BLaER1 treated with 17β-estradiol and CSF1 and Interleukin-3, amounts not matched to agents 10 nM and 100 nM (cell line): ENCODE measurements at regions not wholly inside any gene's neighbourhood (a gene's known extent, or its start where the extent isn't known, plus 50 kb on each side); places are given as distances from the start of the nearest gene placed in this dataset.

Experiments used
- H3K27ac ChIP-seq, 11 experiments: shearing (Covaris generic); formaldehyde crosslinking; 2 replicates each; pipeline ENCODE4 v1.8.1; 2022
- H3K27me3 ChIP-seq, 11 experiments: shearing (Covaris generic); formaldehyde crosslinking; 2 replicates each; pipeline ENCODE4 v1.8.1; 2022
- H3K36me3 ChIP-seq, 11 experiments: shearing (Covaris generic); formaldehyde crosslinking; 2 replicates each; pipeline ENCODE4 v1.8.1; 2022
- H3K4me1 ChIP-seq, 10 experiments: shearing (Covaris generic); formaldehyde crosslinking; 2 replicates each; pipeline ENCODE4 v1.8.1; 2022
- H3K4me2 ChIP-seq, 11 experiments: shearing (Covaris generic); formaldehyde crosslinking; 2 replicates each; pipeline ENCODE4 v1.8.1; 2022
- H3K4me3 ChIP-seq, 10 experiments: shearing (Covaris generic); formaldehyde crosslinking; 2 replicates each; pipeline ENCODE4 v1.8.1; 2022
- H3K9ac ChIP-seq, 11 experiments: shearing (Covaris generic); formaldehyde crosslinking; 2 replicates each; pipeline ENCODE4 v1.8.1; 2022
- H3K9me3 ChIP-seq, 11 experiments: shearing (Covaris generic); formaldehyde crosslinking; replicated peaks in 1 of 11; 2 replicates each; pipeline ENCODE4 v1.8.1; 2022
- H4K20me1 ChIP-seq, 11 experiments: shearing (Covaris generic); formaldehyde crosslinking; 2 replicates each; pipeline ENCODE4 v1.8.1; 2022
- Cebpa-rat ChIP-seq, 11 experiments: shearing (Covaris generic); IDR thresholded peaks; 2 replicates each; pipeline ENCODE4 v1.8.1; 2022

DNA sequence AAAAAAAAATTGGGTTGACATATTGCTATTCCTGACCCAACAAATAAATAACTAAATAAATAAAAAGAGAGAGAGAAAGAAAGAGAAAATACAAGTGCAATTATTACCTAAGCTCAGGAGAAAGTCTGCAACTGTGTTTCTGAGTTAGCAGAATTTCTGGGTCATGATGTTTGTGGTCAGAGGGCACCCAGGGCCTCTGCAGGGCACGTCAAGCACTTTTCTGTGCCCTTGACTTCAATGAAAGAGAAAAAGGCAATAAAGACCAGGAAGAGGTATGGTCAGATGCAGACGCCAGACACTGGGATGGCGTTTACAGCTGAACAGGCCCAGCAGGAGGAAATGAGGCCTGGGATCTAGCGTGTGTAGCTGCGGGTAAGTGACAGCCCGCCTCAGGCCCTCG is 160.9 kb upstream of the GDF10 start:
- Histone ChIP-seq H3K27me3 (no peaks in the 10 kb centered on the region), H3K9ac (no peak overlapping the region), H3K4me1 (peaks cover 0 to 5% (median 3%) of the 10 kb centered on the region in 10 experiments; a peak in 14 of 20 replicates), H3K9me3 (peaks cover 0 to 12% (median 0%) of the 10 kb centered on the region in 11 experiments; a peak in 8 of 22 replicates), H3K4me3 (no peak overlapping the region), H3K4me2 (no peak overlapping the region), H3K36me3 (no peaks in the 10 kb centered on the region), H3K27ac (no peak overlapping the region), H4K20me1 (no peaks in the 10 kb centered on the region)
- no peak for TF ChIP-seq Cebpa-rat (IDR thresholded peaks at IDR 0.05)

DNA sequence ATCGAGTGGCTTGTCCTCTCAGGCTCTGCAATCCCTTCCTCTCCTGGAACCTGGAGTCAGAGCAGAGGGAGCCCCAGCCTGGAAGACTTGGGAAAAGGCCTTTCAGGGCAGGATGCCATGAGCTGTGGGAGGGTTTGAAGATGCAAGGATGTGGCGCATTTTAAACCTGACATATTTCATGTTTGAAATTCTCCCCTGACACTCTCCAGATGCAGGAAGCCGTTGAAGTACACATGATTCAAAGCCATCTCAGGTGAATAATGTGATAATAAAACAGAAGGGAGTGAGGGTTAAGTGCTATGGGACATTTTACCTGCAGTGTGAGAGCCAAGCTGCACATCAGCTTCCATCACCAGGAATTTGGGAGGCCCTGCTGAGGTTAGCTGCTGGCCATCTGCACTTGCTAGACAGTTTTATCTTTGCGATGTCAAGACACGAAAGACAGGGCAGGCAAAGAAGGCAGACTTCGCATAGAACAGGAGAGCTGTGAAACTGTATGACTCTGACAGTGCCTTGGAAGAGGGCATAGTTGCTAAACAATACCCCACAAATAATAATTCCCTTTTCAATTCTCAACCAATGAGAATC is 159.1 kb upstream of the GDF10 start:
- no peaks in the 10 kb centered on the region for H3K27me3 ChIP-seq
- TF ChIP-seq Cebpa-rat (IDR thresholded peaks at IDR 0.05): no peak
- H3K4me1 ChIP-seq: no peaks in the 10 kb centered on the region
- H3K9me3 ChIP-seq: peaks cover 0 to 12% (median 0%) of the 10 kb centered on the region in 11 experiments; a peak in 8 of 22 replicates
- no peaks in the 10 kb centered on the region for H3K36me3 ChIP-seq
- no peak overlapping the region for H3K4me3 ChIP-seq
- H3K27ac ChIP-seq: no peak overlapping the region
- no peak overlapping the region for H3K9ac ChIP-seq
- no peak overlapping the region for H3K4me2 ChIP-seq
- H4K20me1 ChIP-seq: no peaks in the 10 kb centered on the region

DNA sequence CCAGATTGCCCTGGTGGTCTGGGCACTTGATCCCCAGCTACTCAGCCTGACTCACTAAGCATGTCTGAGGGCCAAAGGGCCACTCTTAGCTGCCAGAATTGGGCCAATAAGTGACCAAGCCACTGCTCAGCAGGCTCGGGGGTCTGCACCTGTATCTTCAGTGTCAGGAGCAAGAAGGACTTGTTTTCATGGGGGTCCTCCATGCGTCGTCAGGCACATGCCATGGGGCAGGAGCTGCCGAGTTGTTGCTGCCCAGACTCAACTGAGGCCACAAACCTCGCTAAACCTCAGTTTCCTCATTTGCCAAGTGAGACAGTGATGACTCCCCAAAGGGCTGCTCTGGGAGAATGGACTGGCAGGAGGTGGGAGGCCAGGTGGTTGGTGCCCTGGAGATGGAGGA is 158.6 kb upstream of the GDF10 start:
- no peak for TF ChIP-seq Cebpa-rat (IDR thresholded peaks at IDR 0.05)
- no peak overlapping the region for H3K4me2 ChIP-seq
- no peak overlapping the region for H3K27ac ChIP-seq
- H3K36me3 ChIP-seq: no peaks in the 10 kb centered on the region
- 0 out of 20 replicates have a peak, but pooled peaks cover 0 to under 1% (median 0%) of the 10 kb centered on the region in 10 experiments for H3K4me1 ChIP-seq
- H3K27me3 ChIP-seq: no peaks in the 10 kb centered on the region
- H3K9me3 ChIP-seq: peaks cover 0 to 12% (median 0%) of the 10 kb centered on the region in 11 experiments; a peak in 8 of 22 replicates
- H4K20me1 ChIP-seq: no peaks in the 10 kb centered on the region
- no peak overlapping the region for H3K9ac ChIP-seq
- no peak overlapping the region for H3K4me3 ChIP-seq

- no peak overlapping the region for H3K4me2 ChIP-seq
- no peaks in the 10 kb centered on the region for H4K20me1 ChIP-seq
- no peaks in the 10 kb centered on the region for H3K36me3 ChIP-seq
- TF ChIP-seq Cebpa-rat (IDR thresholded peaks at IDR 0.05): no peak
- H3K9ac ChIP-seq: no peak overlapping the region
- no peak overlapping the region for H3K27ac ChIP-seq
- 0 out of 20 replicates have a peak, but pooled peaks cover 0 to 3% (median 0%) of the 10 kb centered on the region in 10 experiments for H3K4me1 ChIP-seq
- peaks cover 0 to 17% (median 0%) of the 10 kb centered on the region in 11 experiments; a peak in 8 of 22 replicates for H3K9me3 ChIP-seq
- H3K4me3 ChIP-seq: no peak overlapping the region
- no peaks in the 10 kb centered on the region for H3K27me3 ChIP-seq
Observed at GRCh38 chr10:47143072-47143471, 156.9 kb upstream of the GDF10 start.

- Histone ChIP-seq H3K9ac (no peak overlapping the region), H4K20me1 (no peaks in the 10 kb centered on the region), H3K27me3 (no peaks in the 10 kb centered on the region), H3K9me3 (peaks cover 0 to 17% (median 0%) of the 10 kb centered on the region in 11 experiments; a peak in 8 of 22 replicates), H3K4me1 (0 out of 20 replicates have a peak, but pooled peaks cover 0 to 3% (median 0%) of the 10 kb centered on the region in 10 experiments), H3K36me3 (no peaks in the 10 kb centered on the region), H3K4me3 (no peak overlapping the region), H3K27ac (no peak overlapping the region), H3K4me2 (no peak overlapping the region)
- TF ChIP-seq Cebpa-rat (IDR thresholded peaks at IDR 0.05): no peak
Observed at GRCh38 chr10:47143473-47143872, 156.5 kb upstream of the GDF10 start.

DNA sequence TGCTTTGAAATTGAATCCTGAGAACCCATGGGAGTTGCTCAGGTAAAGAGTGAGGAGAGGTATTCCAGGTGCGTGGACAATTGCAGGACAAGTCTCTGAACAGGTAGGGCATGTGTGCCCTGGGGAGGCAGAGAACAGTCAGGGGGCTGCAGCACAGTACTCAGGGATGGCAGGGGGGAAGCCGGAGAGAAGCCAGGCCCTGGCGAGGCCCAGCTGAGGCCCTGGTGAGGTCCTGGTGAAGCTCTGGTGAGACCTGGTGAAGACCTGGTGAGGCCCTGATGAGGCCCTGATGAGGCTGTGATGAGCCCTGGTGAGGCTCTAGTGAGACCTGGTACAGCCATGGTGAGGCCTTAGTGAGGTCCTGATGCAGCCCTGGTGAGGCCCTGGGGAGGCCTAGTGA is 155.5 kb upstream of the GDF10 start:
- H3K4me1 ChIP-seq: 0 out of 20 replicates have a peak, but pooled peaks cover 0 to 3% (median 0%) of the 10 kb centered on the region in 10 experiments
- no peaks in the 10 kb centered on the region for H3K27me3 ChIP-seq
- H3K27ac ChIP-seq: no peak overlapping the region
- no peaks in the 10 kb centered on the region for H3K36me3 ChIP-seq
- H3K4me2 ChIP-seq: no peak overlapping the region
- H3K9me3 ChIP-seq: peaks cover 0 to 15% (median 0%) of the 10 kb centered on the region in 11 experiments; a peak in 8 of 22 replicates
- H4K20me1 ChIP-seq: no peaks in the 10 kb centered on the region
- H3K9ac ChIP-seq: no peak overlapping the region
- no peak overlapping the region for H3K4me3 ChIP-seq
- TF ChIP-seq Cebpa-rat (IDR thresholded peaks at IDR 0.05): no peak

- no peak overlapping the region for H3K4me3 ChIP-seq
- no peak overlapping the region for H3K27ac ChIP-seq
- H3K36me3 ChIP-seq: no peaks in the 10 kb centered on the region
- no peak for TF ChIP-seq Cebpa-rat (IDR thresholded peaks at IDR 0.05)
- no peak overlapping the region for H3K9ac ChIP-seq
- H3K4me1 ChIP-seq: 0 out of 20 replicates have a peak, but pooled peaks cover 0 to 3% (median 0%) of the 10 kb centered on the region in 10 experiments
- peaks cover 0 to 7% (median 0%) of the 10 kb centered on the region in 11 experiments; a peak in 2 of 22 replicates for H3K9me3 ChIP-seq
- H3K27me3 ChIP-seq: no peaks in the 10 kb centered on the region
- H4K20me1 ChIP-seq: no peaks in the 10 kb centered on the region
- H3K4me2 ChIP-seq: no peak overlapping the region
Observed at GRCh38 chr10:47145290-47145934, 154.6 kb upstream of the GDF10 start.

DNA sequence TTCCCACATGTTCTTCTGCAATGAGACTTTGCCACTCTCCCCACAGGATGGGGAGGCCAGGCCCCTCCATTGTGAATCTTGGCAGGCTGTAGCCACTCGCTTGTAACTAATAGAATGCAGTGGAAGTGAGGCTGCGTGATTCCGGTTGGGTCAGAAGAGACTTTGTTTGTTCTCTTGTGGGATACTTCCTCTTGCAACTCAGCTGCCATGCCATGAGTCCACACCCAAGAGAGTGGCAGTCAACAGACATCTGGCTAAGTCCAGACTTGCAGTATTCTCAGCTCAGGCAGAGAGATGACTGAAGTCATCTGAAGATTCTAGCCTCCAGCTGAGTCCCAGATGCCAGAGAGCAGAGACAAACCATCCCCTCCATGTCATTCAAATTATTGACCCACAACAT is 153.4 kb upstream of the GDF10 start:
- Histone ChIP-seq H3K36me3 (no peaks in the 10 kb centered on the region), H3K27me3 (no peaks in the 10 kb centered on the region), H3K4me2 (peak overlapping the region in 1 of 11 experiments; percentile 19; a peak in 2 of 22 replicates), H3K27ac (no peak overlapping the region), H3K4me3 (no peak overlapping the region), H3K9me3 (peaks cover 0 to 7% (median 0%) of the 10 kb centered on the region in 11 experiments; a peak in 1 of 22 replicates), H3K4me1 (0 out of 20 replicates have a peak, but pooled peaks cover 0 to 3% (median 0%) of the 10 kb centered on the region in 10 experiments), H3K9ac (no peak overlapping the region), H4K20me1 (no peaks in the 10 kb centered on the region)
- no peak for TF ChIP-seq Cebpa-rat (IDR thresholded peaks at IDR 0.05)

DNA sequence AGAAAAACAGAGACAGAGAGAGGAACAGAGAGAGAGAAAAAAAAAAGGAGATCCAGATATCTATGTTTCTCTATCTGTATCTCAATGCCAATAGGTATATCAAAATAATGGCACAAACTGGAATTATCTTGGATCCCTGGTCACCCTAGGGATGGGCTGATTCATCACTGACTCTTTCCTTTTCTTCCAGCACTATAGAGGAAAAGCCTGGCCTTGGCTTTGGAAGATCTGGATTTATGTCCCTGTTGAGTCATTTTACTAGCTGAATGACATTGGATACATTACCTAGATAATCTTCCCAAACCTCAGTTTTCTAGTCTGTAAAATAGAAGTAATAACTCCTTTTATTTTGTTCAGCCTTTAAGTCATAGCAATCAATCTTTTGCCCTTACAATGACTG is 152.8 kb upstream of the GDF10 start:
- Histone ChIP-seq H3K27ac (no peak overlapping the region), H3K9me3 (peaks cover 0 to 7% (median 0%) of the 10 kb centered on the region in 11 experiments; a peak in 1 of 22 replicates), H3K4me2 (no peak overlapping the region), H3K36me3 (no peaks in the 10 kb centered on the region), H3K9ac (no peak overlapping the region), H3K4me3 (no peak overlapping the region), H3K4me1 (0 out of 20 replicates have a peak, but pooled peaks cover 0 to 3% (median 0%) of the 10 kb centered on the region in 10 experiments), H4K20me1 (no peaks in the 10 kb centered on the region), H3K27me3 (no peaks in the 10 kb centered on the region)
- no peak for TF ChIP-seq Cebpa-rat (IDR thresholded peaks at IDR 0.05)
